Activated naive CD4-positive, alpha-beta T cell treated with anti-CD3 and anti-CD28 coated beads, Interleukin-2, amount 50 U/mL, for 16 hours (primary cell): ENCODE measurements at regions not wholly inside any gene's neighbourhood (a gene's known extent, or its start where the extent isn't known, plus 50 kb on each side); places are given as distances from the start of the nearest gene placed in this dataset.
"Not testable (repeated sequence)": the region's sequence is repeated elsewhere in the genome, so short reads cannot be mapped to it uniquely, and the experiment has no call there.

Experiments
- DNase-seq: peaks from one replicate; pipeline ENCODE4 v3.0.0-alpha.2; 2020

- no peak for DNase-seq
Measured at GRCh38 chr9:31243386-31243785, 1141.1 kb upstream of the ACO1 start.

DNA sequence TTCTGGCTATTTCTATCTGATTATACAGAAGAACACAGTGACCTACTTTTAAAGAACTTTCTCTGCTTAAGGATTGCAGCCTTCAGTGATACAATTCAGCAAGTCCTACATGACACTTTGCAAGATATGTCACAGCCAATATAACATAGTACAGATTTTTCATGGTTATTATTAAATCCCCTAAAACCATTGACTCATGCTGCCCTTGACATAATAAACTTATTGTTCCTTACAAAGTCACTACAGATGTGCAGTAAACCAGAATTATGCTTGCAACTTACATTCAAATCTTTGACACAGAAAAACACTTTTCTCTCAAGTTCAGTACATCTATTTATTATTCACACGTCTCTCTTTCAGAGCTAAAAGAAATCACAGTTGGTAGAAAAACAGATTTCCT is 1136.3 kb upstream of the ACO1 start:
- no peak for DNase-seq

DNA sequence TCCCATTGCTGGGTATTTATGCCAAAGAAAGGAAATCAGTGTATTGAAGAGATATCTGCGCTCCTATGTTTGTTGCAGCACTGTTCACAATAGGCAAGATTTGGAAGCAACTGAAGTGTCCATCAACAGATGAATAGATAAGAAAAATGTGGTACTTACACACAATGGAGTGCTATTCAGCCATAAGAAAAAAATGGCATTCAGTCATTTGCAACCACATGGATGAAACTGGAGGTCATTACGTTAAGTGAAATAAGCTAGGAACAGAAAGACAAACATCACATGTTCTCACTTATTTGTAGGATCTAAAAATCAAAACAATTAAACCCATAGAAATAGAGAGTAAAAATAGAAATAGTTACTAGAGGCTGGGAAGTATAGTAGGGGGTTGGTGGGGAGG is 1133.1 kb upstream of the ACO1 start:
- DNase-seq, result no peak

GRCh38 chr9:31253800-31254762 is 1130.4 kb upstream of the ACO1 start:
- no peak for DNase-seq

GRCh38 chr9:31255211-31255610 is 1129.2 kb upstream of the ACO1 start:
- no peak for DNase-seq

GRCh38 chr9:31259824-31260223 is 1124.6 kb upstream of the ACO1 start:
- no peak for DNase-seq

- DNase-seq, result peak; percentile 27
Measured at GRCh38 chr9:31272456-31273295, 1111.8 kb upstream of the ACO1 start.

- no peak for DNase-seq
Measured at GRCh38 chr9:31275419-31275818, 1109.0 kb upstream of the ACO1 start.

DNA sequence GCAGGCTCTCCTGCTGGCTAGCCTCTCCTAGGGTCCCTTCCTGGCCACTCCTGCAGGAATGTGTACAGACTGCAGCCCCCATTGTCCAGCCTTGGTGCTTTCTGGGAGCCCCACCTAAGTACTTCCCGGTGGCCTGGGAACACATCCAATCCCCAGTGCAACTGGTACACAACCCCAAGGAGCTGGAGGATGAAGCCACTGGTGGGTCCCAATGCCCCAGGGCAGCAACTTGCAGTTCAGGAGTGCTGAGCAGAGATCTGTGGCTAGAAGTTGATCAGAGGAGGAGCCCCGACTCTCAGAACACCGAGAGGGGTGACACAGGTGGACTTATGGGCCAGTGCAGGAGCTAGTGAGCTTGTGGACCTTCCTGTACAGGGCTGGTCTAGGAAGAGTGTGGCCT is 1093.7 kb upstream of the ACO1 start:
- DNase-seq, result no peak

DNA sequence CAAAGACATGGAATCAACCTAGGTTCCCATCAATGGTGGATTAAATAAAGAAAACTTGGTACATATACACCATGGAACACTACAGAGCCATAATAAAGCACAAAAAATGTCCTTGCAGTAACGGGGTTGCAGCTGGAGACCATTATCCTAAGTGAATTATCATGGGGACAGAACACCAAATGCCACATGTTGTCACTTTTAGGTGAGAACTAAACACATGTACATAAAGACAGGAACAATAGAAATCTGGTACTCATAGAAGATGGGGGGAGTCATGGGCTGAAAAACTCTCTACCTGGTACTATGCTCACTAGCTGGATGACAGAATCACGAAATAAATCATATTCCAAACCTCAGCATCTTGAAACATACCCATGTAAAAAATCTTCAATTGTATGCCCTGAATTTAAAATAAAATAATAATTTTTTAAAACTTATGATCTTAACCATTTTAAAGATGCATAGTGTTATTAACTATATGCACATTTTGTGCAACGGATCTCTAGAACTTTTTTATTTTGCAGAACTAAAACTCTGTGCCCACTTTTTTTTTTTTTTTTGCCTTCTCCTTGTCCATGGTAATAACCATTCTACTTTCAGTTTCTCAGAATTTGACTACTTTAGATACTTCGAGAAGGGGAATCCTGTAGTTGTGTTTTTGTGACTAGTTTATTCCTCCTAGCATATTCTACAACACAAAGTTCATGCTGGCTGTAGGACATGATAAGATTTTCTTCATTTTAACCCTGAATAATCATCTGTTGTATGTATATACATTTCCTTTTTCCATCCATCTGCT is 1081.6 kb upstream of the ACO1 start:
- DNase-seq, result no peak

DNA sequence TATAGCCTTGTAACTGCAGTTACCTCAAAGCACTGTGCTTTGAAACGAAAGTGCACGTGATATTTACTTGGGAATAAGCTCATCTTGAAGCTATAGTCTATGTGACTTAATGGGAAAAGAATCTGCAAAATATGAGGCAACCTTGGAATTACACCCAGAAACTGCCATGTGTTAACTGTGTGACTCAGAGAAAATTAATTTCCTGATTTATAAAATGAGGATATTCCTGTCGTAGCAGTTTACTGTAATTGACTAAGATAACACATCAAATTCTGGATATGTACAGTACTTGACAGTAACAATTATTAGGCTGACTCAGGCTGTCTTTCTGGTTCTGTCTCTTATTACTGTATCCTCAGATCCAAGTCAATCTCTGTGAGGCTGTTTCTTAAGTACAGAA is 1079.9 kb upstream of the ACO1 start:
- DNase-seq, result no peak

GRCh38 chr9:31314241-31314640 is 1070.2 kb upstream of the ACO1 start:
- no peak for DNase-seq

DNA sequence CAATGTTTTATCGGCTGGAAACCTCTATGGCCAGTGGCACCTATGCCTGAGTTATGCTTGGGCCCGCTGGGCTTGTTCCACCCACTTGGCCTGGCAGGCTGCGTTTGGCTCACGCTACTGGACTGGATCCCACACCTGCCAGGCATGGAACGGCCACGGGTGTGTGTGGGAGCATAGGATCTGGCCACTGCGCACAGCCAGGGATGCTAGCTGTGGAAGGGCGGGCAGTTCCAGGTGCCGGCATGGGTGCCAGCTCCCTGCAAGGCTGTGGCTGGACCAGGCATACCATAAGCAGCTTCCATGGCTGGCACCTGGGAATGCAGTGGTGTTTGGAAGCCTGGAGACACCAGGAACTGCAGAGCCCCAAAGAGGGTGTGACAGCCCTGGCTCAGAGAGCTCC is 1063.9 kb upstream of the ACO1 start:
- no peak for DNase-seq

GRCh38 chr9:31321256-31321655 is 1063.2 kb upstream of the ACO1 start:
- no peak for DNase-seq

DNA sequence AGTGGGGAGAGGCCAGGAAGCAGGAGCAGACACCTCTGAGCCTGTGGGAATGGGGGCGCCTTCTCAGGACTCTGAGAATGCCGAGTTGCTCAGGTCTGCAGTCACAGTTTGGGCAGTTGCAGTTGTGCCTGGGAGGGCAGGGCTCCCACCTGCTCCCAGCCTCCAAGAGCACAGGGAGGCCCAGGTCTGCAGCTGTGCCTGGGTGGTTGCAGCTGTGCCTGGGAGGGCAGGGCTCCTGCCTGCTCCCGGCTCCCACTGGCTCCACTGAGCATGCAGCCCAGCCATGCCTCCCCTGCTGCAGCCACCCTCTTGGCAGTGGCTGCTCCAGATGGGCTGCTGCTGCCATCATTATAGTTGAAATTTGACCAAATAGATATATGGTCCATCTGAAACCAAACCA is 1062.8 kb upstream of the ACO1 start:
- DNase-seq, result no peak

DNA sequence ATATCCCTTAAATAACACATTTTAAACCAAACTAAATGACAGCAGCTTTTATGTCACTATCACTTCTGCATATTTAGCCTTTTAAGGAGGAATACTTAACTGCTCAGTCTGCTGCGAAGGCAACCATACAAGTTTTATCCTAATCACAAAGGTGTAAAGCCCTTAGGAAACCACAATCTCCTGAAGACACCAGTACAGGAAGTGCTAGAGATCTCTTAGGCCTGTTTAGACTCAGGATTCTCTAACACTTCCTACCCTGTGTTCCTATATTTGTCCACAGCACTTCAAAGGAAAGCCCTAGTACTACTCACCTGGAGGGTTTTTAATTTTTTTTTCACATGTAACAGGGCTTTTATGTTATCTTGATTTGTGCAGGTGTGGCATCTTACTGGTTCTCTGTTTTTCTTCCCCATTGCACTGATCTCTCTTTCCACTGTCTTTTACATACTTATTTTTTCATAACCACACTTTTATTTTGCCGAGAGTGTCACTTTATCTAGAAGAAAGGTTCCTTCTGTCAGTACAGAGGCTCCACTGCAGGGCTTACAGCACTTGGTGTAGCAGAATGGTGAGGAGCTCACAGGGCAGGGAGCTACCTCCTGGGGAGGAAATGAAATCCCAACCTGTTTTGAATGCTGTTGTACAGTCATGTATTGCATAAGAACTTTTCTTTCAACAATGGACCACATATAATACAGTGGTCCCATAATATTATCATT is 1060.6 kb upstream of the ACO1 start:
- no peak for DNase-seq

DNA sequence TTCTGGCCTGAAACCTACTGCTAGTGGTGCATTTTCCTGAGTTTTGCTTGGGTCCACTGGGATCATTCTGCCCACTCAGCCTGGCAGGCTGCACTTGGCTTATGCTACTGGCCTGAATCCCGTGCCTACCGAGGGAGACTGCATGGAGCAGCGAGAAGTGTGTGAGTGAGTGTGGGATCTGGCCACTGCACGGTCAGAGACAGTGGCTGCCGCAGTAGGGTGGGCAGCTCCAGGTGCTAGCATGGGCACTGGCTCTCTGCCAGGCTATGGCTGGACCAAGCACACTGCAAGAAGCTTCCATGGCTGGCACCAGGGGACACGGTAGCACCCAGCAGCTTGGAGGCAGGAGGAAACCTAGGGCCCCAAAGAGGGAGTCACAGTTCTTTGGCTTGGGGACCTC is 1058.7 kb upstream of the ACO1 start:
- no peak for DNase-seq

DNA sequence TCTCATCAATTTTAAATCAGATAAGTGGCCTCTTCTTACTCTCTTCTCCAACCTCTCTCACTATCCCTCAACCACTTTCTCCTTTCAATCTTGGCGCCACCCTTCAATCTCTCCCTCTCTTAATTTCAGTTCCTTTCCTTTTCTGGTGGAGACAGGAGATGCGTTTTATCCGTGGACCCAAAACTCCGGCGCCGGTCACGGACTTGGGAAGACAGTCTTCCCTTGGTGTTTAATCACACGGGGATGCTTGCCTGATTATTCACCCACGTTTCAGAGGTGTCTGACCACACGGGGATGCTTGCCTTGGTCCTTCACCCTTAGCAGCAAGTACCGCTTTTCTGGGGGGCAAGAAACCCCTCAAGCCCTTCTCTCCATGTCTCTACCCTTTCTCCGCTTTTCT is 1057.6 kb upstream of the ACO1 start:
- not testable (repeated sequence) for DNase-seq

- DNase-seq, result no peak
Measured at GRCh38 chr9:31334837-31335528, 1049.5 kb upstream of the ACO1 start.

DNA sequence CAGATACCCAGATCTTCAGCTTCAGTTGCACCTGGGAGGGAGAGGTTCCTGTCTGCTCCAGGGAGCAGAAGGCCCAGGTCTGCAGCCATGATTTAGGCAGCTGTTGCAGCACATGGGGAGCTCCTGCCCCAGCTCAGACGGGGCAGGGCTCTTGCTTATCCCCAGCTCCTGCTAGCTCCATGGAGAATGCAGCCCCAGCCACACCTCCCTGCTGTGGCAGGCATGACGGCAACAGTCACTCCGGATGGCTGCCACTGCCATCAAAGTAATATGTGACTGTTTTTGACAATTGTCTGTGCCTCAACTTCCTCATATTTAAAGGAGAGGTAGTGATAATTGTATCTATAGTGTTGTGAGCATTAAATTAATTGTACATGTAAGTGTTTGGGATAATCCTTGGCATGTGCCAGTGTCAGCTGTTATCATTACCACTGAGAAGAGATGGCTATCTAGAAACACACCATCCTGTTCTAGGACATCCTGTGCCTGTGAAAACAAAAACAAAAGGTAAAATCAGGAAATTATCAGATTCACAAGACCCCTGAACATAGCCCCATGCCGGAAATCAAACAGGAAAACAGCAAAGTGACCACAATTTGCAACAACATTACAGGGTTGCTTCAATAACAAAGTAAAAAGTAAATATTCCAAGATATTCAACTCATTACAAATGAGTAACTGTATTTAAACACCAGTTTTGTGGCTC is 1048.8 kb upstream of the ACO1 start:
- no peak for DNase-seq

- no peak for DNase-seq
Measured at GRCh38 chr9:31336386-31336785, 1048.1 kb upstream of the ACO1 start.
